ENCODE measurements at regions not wholly inside any gene's neighbourhood (a gene's known extent, or its start where the extent isn't known, plus 50 kb on each side); places are given as distances from the start of the nearest gene placed in this dataset.

DNA sequence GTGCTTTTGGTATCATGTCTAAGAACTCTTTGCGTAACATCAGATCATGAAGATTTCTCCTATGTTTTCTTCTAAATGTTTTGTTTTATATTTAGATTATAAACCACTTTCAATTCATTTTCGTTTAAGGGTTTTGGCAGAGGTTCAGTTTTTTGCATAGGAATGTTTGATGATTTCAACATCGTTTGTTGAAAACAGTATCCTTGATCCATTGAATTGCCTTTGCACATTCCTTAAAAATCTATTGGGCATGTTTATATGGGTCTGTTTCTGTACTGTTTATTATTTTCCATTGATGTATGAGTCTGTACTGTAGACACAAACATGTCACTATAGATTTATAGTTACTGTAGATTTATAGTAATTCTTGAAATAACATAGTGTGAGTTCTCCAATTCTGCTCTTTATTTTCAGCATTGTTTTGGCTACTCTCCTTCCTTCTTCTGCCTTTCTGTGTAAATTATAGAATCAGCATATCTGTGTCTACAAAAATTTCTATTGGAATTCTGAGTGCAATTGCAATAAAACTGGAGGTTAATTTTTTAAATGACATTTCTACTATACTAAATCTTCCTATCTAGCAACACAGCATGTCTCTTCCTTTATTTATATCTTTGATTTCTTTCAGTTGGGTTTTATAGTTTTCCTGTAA lies 374.0 kb downstream of the SV2B start:
- ChIA-PET CTCF (ENCODE audit: low intra/inter-chr PET ratio, low total read pairs) (no interaction called here), POLR2A (no interaction called here)
- Histone ChIP-seq H3K36me3 (replicated peaks in 1 of 2; ENCODE audit: control insufficient read depth in 1 of 2, insufficient read depth in 2 of 2, low read length in 2 of 2) (no peaks in the 10 kb centered on the region), H3K9ac (ENCODE audit: insufficient read depth, low read depth, low read length) (no peak overlapping the region), H2AFZ (ENCODE audit: low read length) (no peak overlapping the region), H3K4me1 (ENCODE audit: insufficient read depth, low read length) (no peaks in the 10 kb centered on the region), H3K79me2 (ENCODE audit: insufficient read depth, low read length) (no peaks in the 10 kb centered on the region), H3K4me2 (ENCODE audit: low read depth, low read length) (no peak overlapping the region), H3K27me3 (ENCODE audit: control insufficient read depth in 1 of 2, insufficient read depth in 2 of 2, low read length in 2 of 2) (no peaks in the 10 kb centered on the region), H3K9me3 (ENCODE audit: low read length) (no peaks in the 10 kb centered on the region), H4K20me1 (ENCODE audit: insufficient read depth, low read length) (no peaks in the 10 kb centered on the region), H3K4me3 (replicated peaks in 1 of 3; ENCODE audit: insufficient read depth in 1 of 3, low read depth in 2 of 3, low read length in 3 of 3) (no peak overlapping the region), H3K27ac (ENCODE audit: extremely low read length, insufficient read depth, low read length) (no peak overlapping the region)
- in situ Hi-C loops (cut with HindIII; ENCODE audit: extremely low pct_ligation_motif_present, low pct_unique_long_range_greater_than_20kb), result no loop called here
- intact Hi-C loops (cut with micrococcal nuclease; ENCODE audit: unreplicated experiment), result no loop called here
- 33% methylated on average over 3 of the region's 3 CpGs for WGBS (ENCODE audit: low lambda C conversion rate)
- no peak for DNase-seq (ENCODE audit: low spot score)
- FAIRE-seq, result no peak
- BruUV-seq (replicated peaks), result no TSS peak
- ATAC-seq, result no peak
- TF ChIP-seq, protein P1, sequence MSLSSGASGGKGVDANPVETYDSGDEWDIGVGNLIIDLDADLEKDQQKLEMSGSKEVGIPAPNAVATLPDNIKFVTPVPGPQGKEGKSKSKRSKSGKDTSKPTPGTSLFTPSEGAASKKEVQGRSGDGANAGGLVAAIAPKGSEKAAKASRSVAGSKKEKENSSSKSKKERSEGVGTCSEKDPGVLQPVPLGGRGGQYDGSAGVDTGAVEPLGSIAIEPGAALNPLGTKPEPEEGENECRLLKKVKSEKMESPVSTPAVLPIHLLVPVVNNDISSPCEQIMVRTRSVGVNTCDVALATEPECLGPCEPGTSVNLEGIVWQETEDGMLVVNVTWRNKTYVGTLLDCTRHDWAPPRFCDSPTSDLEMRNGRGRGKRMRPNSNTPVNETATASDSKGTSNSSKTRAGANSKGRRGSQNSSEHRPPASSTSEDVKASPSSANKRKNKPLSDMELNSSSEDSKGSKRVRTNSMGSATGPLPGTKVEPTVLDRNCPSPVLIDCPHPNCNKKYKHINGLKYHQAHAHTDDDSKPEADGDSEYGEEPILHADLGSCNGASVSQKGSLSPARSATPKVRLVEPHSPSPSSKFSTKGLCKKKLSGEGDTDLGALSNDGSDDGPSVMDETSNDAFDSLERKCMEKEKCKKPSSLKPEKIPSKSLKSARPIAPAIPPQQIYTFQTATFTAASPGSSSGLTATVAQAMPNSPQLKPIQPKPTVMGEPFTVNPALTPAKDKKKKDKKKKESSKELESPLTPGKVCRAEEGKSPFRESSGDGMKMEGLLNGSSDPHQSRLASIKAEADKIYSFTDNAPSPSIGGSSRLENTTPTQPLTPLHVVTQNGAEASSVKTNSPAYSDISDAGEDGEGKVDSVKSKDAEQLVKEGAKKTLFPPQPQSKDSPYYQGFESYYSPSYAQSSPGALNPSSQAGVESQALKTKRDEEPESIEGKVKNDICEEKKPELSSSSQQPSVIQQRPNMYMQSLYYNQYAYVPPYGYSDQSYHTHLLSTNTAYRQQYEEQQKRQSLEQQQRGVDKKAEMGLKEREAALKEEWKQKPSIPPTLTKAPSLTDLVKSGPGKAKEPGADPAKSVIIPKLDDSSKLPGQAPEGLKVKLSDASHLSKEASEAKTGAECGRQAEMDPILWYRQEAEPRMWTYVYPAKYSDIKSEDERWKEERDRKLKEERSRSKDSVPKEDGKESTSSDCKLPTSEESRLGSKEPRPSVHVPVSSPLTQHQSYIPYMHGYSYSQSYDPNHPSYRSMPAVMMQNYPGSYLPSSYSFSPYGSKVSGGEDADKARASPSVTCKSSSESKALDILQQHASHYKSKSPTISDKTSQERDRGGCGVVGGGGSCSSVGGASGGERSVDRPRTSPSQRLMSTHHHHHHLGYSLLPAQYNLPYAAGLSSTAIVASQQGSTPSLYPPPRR (CRISPR knock-in tag; IDR thresholded peaks at IDR 0.05; ENCODE audit: borderline replicate concordance), result no peak
- TF ChIP-seq, protein P2, sequence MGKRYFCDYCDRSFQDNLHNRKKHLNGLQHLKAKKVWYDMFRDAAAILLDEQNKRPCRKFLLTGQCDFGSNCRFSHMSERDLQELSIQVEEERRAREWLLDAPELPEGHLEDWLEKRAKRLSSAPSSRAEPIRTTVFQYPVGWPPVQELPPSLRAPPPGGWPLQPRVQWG (CRISPR knock-in tag; IDR thresholded peaks at IDR 0.05; ENCODE audit: borderline replicate concordance, low read depth), result no peak
- TF ChIP-seq MIER3 (CRISPR knock-in tag; IDR thresholded peaks at IDR 0.05; ENCODE audit: borderline replicate concordance) (no peak), THAP7 (CRISPR knock-in tag; IDR thresholded peaks at IDR 0.05) (no peak), PLRG1 (conservative IDR thresholded peaks at IDR 0.05) (no peak), ZNF790 (CRISPR knock-in tag; IDR thresholded peaks at IDR 0.05; ENCODE audit: borderline replicate concordance) (no peak), ZNF570 (CRISPR knock-in tag; IDR thresholded peaks at IDR 0.05; ENCODE audit: borderline replicate concordance) (no peak), ONECUT2 (CRISPR knock-in tag; IDR thresholded peaks at IDR 0.05) (no peak), NBN (conservative IDR thresholded peaks at IDR 0.05) (no peak), NRL (CRISPR knock-in tag; IDR thresholded peaks at IDR 0.05; ENCODE audit: borderline replicate concordance) (no peak)
- TF ChIP-seq, protein P3, sequence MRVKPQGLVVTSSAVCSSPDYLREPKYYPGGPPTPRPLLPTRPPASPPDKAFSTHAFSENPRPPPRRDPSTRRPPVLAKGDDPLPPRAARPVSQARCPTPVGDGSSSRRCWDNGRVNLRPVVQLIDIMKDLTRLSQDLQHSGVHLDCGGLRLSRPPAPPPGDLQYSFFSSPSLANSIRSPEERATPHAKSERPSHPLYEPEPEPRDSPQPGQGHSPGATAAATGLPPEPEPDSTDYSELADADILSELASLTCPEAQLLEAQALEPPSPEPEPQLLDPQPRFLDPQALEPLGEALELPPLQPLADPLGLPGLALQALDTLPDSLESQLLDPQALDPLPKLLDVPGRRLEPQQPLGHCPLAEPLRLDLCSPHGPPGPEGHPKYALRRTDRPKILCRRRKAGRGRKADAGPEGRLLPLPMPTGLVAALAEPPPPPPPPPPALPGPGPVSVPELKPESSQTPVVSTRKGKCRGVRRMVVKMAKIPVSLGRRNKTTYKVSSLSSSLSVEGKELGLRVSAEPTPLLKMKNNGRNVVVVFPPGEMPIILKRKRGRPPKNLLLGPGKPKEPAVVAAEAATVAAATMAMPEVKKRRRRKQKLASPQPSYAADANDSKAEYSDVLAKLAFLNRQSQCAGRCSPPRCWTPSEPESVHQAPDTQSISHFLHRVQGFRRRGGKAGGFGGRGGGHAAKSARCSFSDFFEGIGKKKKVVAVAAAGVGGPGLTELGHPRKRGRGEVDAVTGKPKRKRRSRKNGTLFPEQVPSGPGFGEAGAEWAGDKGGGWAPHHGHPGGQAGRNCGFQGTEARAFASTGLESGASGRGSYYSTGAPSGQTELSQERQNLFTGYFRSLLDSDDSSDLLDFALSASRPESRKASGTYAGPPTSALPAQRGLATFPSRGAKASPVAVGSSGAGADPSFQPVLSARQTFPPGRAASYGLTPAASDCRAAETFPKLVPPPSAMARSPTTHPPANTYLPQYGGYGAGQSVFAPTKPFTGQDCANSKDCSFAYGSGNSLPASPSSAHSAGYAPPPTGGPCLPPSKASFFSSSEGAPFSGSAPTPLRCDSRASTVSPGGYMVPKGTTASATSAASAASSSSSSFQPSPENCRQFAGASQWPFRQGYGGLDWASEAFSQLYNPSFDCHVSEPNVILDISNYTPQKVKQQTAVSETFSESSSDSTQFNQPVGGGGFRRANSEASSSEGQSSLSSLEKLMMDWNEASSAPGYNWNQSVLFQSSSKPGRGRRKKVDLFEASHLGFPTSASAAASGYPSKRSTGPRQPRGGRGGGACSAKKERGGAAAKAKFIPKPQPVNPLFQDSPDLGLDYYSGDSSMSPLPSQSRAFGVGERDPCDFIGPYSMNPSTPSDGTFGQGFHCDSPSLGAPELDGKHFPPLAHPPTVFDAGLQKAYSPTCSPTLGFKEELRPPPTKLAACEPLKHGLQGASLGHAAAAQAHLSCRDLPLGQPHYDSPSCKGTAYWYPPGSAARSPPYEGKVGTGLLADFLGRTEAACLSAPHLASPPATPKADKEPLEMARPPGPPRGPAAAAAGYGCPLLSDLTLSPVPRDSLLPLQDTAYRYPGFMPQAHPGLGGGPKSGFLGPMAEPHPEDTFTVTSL (CRISPR knock-in tag; IDR thresholded peaks at IDR 0.05; ENCODE audit: borderline replicate concordance), result no peak
- TF ChIP-seq, protein P4, sequence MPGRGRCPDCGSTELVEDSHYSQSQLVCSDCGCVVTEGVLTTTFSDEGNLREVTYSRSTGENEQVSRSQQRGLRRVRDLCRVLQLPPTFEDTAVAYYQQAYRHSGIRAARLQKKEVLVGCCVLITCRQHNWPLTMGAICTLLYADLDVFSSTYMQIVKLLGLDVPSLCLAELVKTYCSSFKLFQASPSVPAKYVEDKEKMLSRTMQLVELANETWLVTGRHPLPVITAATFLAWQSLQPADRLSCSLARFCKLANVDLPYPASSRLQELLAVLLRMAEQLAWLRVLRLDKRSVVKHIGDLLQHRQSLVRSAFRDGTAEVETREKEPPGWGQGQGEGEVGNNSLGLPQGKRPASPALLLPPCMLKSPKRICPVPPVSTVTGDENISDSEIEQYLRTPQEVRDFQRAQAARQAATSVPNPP (CRISPR knock-in tag; IDR thresholded peaks at IDR 0.05), result no peak

Data from HepG2 (cell line).